ENCODE measurements at regions not wholly inside any gene's neighbourhood (a gene's known extent, or its start where the extent isn't known, plus 50 kb on each side); places are given as distances from the start of the nearest gene placed in this dataset.

DNA sequence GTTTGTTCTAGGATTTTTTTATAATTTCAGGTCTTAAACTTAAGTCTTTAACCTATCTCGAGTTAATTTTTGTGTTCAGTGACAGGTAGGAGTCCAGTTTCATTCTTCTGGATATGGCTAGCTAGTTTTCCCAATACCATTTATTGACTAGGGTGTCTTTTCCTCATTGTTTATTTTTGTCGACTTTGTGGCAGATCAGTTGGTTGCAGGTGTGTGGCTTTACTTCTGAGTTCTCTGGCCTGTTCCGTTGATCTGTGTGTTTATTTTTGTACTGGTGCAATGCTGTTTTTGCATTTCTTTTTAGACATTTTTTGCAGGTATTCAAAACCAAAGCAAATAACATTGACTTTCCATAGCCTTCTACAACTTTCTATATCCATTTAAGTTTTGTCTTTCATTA lies 121.7 kb downstream of the ETNK1 start:
- no peak for TF ChIP-seq ATF1 (CRISPR knock-in tag; IDR thresholded peaks at IDR 0.05)
- TF ChIP-seq, protein P1, sequence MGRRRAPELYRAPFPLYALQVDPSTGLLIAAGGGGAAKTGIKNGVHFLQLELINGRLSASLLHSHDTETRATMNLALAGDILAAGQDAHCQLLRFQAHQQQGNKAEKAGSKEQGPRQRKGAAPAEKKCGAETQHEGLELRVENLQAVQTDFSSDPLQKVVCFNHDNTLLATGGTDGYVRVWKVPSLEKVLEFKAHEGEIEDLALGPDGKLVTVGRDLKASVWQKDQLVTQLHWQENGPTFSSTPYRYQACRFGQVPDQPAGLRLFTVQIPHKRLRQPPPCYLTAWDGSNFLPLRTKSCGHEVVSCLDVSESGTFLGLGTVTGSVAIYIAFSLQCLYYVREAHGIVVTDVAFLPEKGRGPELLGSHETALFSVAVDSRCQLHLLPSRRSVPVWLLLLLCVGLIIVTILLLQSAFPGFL (CRISPR knock-in tag; IDR thresholded peaks at IDR 0.05; ENCODE audit: borderline replicate concordance) = no peak
- TF ChIP-seq CTCF (IDR thresholded peaks at IDR 0.05) = no peak
- no peak for TF ChIP-seq E2F4 (CRISPR knock-in tag; IDR thresholded peaks at IDR 0.05; ENCODE audit: borderline replicate concordance, low read depth)
- TF ChIP-seq, protein P2, sequence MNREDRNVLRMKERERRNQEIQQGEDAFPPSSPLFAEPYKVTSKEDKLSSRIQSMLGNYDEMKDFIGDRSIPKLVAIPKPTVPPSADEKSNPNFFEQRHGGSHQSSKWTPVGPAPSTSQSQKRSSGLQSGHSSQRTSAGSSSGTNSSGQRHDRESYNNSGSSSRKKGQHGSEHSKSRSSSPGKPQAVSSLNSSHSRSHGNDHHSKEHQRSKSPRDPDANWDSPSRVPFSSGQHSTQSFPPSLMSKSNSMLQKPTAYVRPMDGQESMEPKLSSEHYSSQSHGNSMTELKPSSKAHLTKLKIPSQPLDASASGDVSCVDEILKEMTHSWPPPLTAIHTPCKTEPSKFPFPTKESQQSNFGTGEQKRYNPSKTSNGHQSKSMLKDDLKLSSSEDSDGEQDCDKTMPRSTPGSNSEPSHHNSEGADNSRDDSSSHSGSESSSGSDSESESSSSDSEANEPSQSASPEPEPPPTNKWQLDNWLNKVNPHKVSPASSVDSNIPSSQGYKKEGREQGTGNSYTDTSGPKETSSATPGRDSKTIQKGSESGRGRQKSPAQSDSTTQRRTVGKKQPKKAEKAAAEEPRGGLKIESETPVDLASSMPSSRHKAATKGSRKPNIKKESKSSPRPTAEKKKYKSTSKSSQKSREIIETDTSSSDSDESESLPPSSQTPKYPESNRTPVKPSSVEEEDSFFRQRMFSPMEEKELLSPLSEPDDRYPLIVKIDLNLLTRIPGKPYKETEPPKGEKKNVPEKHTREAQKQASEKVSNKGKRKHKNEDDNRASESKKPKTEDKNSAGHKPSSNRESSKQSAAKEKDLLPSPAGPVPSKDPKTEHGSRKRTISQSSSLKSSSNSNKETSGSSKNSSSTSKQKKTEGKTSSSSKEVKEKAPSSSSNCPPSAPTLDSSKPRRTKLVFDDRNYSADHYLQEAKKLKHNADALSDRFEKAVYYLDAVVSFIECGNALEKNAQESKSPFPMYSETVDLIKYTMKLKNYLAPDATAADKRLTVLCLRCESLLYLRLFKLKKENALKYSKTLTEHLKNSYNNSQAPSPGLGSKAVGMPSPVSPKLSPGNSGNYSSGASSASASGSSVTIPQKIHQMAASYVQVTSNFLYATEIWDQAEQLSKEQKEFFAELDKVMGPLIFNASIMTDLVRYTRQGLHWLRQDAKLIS (CRISPR knock-in tag; IDR thresholded peaks at IDR 0.05; ENCODE audit: borderline replicate concordance) = no peak
- TF ChIP-seq ZNF219 (CRISPR knock-in tag; IDR thresholded peaks at IDR 0.05; ENCODE audit: borderline replicate concordance) = no peak
